ENCODE measurements at regions not wholly inside any gene's neighbourhood (a gene's known extent, or its start where the extent isn't known, plus 50 kb on each side); places are given as distances from the start of the nearest gene placed in this dataset.

DNA sequence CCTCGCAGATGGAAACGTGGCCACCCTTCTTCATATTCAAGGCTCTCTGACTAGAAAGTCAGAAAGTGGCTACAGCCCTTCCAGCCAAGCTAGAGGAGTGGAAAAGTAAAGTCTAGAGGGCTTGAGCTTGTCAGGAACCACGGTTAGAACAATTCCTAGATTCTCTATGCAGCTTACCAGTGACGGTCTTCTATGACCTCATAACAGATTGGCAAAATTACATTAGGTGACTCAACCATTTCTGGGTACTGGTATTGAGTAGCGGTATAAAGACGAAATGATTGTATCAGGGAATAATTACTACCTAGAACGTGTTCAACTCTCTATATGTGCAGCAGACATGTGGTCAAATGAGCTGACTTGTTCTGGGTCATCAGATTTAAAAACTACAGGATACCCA, 155.0 kb upstream of the RUNX1 start:
- Histone ChIP-seq H3K56ac (ENCODE audit: insufficient read length, low read depth, low read length) (no peak overlapping the region), H2BK20ac (ENCODE audit: low read depth, low read length, poor library complexity, severe bottlenecking) (no peak overlapping the region), H2BK12ac (ENCODE audit: insufficient read length, low read depth, low read length) (no peak overlapping the region), H2BK5ac (ENCODE audit: insufficient read length, low read length) (no peak overlapping the region), H3K79me1 (ENCODE audit: insufficient read depth, low read depth, low read length, poor library complexity, severe bottlenecking) (no peaks in the 10 kb centered on the region), H3K4me2 (ENCODE audit: insufficient read depth, insufficient read length, low read length) (no peak overlapping the region), H2AFZ (ENCODE audit: low read length) (no peak overlapping the region), H3K23ac (ENCODE audit: insufficient read length, low read depth, low read length) (no peak overlapping the region), H3K4ac (ENCODE audit: low read depth, low read length) (no peak overlapping the region), H2AK5ac (ENCODE audit: insufficient read length, low read length) (no peak overlapping the region), H3K9me3 (ENCODE audit: control insufficient read depth, low read depth, low read length) (no peaks in the 10 kb centered on the region), H3K14ac (ENCODE audit: insufficient read depth, low read length) (no peak overlapping the region), H3K18ac (ENCODE audit: insufficient read length, low read depth, low read length) (no peak overlapping the region), H2BK15ac (ENCODE audit: low read depth, low read length) (no peak overlapping the region), H3K4me1 (ENCODE audit: insufficient read depth, low read length) (no peaks in the 10 kb centered on the region), H3K27ac (ENCODE audit: insufficient read length, low read depth, low read length) (no peak overlapping the region), H4K5ac (ENCODE audit: insufficient read length, low read depth, low read length) (no peak overlapping the region), H3K23me2 (ENCODE audit: insufficient read length, low read depth, low read length, poor library complexity, severe bottlenecking) (no peaks in the 10 kb centered on the region), H4K91ac (ENCODE audit: insufficient read length, low read depth, low read length) (no peak overlapping the region), H4K20me1 (ENCODE audit: control insufficient read depth, insufficient read depth, insufficient read length) (no peaks in the 10 kb centered on the region), H3K9ac (ENCODE audit: extremely low read depth, insufficient read length, low read length) (no peak overlapping the region), H3K79me2 (ENCODE audit: insufficient read depth, low read length) (no peaks in the 10 kb centered on the region), H3K27me3 (ENCODE audit: insufficient read depth, low read length) (no peaks in the 10 kb centered on the region), H2BK120ac (ENCODE audit: low read depth, low read length, poor library complexity, severe bottlenecking) (no peak overlapping the region), H3T11ph (ENCODE audit: low read length) (no peak overlapping the region), H4K8ac (replicated peaks; ENCODE audit: insufficient read length, low read depth, low read length) (no peak overlapping the region)
- Mint-ChIP-seq H3K27me3 (ENCODE audit: low read depth) (no peaks in the 10 kb centered on the region), H3K4me1 (peaks cover 12 to 17% of the 10 kb centered on the region in 2 experiments), H3K27ac (no peak overlapping the region), H3K9me3 (no peaks in the 10 kb centered on the region), H3K4me3 (no peak overlapping the region), H3K36me3 (ENCODE audit: insufficient read depth in 1 of 3, low read depth in 3 of 3) (no peaks in the 10 kb centered on the region)
- no peak for DNase-seq
- TF ChIP-seq, protein P1, sequence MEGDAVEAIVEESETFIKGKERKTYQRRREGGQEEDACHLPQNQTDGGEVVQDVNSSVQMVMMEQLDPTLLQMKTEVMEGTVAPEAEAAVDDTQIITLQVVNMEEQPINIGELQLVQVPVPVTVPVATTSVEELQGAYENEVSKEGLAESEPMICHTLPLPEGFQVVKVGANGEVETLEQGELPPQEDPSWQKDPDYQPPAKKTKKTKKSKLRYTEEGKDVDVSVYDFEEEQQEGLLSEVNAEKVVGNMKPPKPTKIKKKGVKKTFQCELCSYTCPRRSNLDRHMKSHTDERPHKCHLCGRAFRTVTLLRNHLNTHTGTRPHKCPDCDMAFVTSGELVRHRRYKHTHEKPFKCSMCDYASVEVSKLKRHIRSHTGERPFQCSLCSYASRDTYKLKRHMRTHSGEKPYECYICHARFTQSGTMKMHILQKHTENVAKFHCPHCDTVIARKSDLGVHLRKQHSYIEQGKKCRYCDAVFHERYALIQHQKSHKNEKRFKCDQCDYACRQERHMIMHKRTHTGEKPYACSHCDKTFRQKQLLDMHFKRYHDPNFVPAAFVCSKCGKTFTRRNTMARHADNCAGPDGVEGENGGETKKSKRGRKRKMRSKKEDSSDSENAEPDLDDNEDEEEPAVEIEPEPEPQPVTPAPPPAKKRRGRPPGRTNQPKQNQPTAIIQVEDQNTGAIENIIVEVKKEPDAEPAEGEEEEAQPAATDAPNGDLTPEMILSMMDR (conservative IDR thresholded peaks at IDR 0.05): no peak
- WGBS (ENCODE audit: extremely low coverage, insufficient read length, low lambda C conversion rate): no CpG with 5 or more reads among the region's 7 CpGs

Data from H9 (cell line).